HG03432 (cell line): ENCODE measurements at regions not wholly inside any gene's neighbourhood (a gene's known extent, or its start where the extent isn't known, plus 50 kb on each side); places are given as distances from the start of the nearest gene placed in this dataset.

Source experiments
- ATAC-seq: cut with Tn5 transposase; IDR thresholded peaks from one replicate; pipeline ENCODE4 v1.9.1; 2021; ENCODE audit warnings: mild to moderate bottlenecking, moderate library complexity; ENCODE audit not compliant: unreplicated experiment

DNA sequence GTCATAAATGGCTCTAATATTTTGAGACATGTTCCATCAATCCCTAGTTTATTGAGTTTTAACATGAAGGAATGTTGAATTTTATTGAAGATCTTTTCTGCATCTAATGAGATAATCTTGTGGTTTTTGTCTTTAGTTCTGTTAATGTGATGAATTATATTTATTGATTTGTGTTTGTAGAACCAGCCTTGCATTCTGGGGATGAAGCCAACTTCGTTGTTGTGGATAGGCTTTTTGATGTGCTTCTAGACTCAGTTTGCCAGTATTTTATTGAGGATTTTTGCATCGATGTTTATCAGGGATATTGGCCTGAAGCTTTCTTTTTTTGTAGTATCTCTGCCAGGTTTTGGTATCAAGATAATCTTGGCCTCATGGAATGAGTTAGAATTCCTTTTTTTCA is 72.0 kb upstream of the CD96 start:
- no peak for ATAC-seq

DNA sequence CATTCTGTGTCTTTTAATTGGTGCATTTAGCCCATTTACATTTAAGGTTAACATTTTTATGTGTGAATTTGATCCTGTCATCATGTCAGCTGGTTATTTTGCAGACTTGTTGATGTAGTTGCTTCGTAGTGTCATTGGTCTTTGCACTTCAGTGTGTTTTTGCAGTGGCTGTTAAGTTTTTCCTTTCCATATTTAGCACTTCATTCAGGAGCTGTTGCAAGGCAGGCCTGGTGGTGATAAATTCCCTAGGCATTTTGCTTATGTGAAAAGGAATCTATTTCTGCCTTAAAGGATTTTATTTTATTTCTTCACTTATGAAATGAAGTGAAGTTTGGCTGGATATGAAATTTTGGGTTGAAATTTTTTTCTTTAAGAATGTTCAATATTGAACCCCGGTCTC is 70.2 kb upstream of the CD96 start:
- ATAC-seq = no peak

DNA sequence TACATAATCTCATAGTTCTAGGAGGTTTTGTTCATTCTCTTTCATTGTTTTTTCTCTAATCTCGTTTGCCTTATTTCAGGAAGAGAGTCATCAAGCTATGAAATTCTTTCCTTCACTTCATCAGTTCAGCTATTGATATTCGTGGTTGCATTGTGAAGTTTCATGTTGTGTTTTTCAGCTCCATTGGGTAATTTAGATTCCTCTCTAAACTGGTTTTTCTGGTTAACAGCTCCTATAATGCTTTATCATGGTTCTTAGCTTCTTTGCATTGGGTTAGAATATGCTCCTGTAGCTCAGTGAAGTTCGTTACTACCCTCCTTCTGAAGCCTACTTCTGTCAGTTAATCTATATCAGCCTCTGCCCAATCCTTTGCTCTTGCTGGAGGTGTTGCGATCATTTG is 69.4 kb upstream of the CD96 start:
- ATAC-seq = no peak

DNA sequence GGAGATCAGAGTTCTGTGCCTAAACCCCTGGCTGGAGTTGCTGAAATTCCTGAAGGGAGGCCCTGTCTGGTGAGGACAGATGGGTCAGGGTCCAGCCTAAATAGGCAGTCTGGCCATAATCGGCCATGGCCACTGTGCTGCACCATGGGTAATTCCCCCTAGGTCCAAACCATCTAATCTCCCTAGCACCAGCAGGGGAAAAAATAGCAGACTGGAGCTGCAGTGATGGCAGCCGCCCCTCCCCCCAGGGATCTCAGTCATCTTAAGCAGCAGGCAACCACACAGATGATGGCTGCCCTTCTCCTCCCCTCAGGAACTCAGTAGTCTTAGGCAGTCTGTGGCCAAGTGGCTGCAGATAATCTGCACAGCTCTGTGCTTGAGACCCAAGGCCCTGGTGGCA is 68.4 kb upstream of the CD96 start:
- no peak for ATAC-seq

DNA sequence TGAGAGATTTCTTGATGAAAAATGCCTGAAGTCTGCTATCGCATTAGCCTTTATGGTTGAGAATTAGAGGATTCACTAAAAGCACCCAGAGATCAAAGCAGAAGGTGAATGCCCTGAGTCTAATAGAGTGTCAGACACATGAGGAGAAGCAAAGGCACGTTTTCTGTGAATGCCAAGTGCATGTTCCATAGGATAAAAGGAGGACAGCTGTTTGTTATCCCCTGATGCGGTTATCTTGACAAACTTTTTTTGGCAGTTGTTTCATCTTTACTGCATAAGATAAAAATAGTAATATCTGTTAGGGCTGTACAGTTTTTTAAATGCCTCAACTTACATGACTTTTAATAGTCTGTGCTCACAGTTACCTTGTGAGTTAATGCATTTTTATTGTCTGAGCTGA is 65.3 kb upstream of the CD96 start:
- ATAC-seq = no peak

DNA sequence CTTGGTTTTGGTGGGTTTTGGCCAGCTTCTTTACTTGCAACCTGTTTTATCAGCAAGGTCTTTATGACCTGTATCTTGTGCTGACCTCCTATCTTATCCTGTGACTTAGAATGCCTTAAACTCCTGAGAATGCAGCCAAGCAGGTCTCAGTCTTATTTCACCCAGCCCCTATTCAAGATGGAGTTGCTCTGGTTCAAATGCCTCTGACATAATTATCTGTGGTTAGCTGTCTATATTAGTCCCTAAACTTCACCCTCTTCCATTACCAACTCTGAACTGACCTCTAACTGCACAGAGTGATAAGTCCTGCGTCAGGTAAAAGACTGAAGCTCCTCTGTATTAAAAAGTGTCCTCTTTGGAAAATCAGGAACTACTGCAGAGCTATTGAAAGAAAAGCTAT is 61.9 kb upstream of the CD96 start:
- no peak for ATAC-seq

DNA sequence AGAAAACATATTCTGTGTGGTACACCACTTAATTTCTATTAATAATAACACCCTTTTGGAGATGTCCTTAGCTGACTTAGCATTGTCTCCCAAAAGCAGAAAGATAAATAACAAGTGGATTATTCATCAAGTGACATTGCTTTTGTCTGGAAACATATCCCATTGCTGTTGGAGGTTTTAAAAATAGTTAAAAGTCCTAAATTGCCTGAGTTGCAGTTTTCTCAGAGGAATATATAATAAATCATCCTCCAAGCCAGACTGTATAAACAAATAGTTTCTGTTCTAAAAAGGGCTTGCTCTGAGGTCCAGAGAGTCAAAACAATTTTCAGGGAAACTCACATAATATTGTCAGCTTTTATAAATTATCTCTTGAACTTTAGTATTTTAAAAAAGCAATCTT is 60.4 kb upstream of the CD96 start:
- no peak for ATAC-seq

DNA sequence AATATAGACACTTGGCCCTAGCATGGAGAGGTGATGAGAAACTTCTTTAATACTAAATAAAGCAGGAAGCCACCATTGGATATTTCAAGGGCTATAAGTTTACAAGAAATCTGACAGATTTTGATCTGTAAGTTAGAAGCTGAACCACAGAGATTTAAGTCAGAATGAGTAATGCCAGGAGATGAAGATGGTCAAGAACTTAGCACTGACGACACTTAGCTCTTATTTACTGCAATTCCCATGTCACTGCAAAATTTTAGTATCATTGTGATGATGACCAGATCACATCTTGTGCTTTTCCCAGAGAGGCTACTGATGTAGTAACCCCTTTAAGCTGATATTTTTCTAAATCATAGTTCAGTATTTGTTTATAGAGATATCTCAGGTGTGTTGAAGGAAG is 59.4 kb upstream of the CD96 start:
- no peak for ATAC-seq

DNA sequence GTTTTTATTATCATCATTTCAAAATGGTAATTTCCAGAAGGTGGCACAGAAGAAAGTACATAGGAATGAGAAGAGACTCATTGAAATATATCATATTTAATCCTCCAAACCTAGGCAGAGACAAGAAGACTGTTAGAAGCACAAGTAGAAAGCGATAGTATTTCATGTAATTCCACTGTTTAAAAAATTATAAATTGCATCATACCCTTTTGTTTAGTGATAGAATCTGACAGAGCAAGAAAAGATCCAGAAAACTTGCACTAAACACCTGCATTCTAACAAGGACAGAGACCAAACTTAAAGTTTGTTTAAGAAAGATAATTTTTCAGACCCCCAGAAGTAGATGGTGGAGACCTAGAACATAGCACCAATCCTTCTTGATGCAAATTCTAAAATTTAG is 56.9 kb upstream of the CD96 start:
- no peak for ATAC-seq
